Fibroblast of skin of left quadriceps (primary cell): ENCODE measurements at regions not wholly inside any gene's neighbourhood (a gene's known extent, or its start where the extent isn't known, plus 50 kb on each side); places are given as distances from the start of the nearest gene placed in this dataset.

Experiments
- DNase-seq, 2 experiments: peaks; one replicate each; pipeline ENCODE4 v3.0.0-alpha.2; 2013; ENCODE audit warnings: low read depth in 2 of 2

DNA sequence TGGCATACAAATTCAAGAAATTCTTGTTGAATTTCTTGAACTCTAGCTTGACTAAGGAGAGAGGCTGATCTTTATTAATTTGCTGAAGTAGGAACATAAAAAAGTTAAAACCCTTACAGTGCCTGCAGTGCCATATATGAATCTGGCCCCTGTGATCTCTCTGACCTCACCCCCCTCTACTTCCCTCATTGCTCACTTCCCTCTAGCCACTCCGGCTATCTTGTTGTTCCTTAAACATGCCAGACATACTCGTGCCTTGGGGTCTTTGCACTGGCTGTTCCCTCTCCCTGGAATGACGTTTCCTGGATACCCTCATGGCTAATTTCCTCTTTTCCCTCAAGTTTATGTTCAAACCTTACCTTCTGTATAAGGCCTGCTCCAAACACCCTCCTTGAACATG, 246.3 kb upstream of the SIX2 start:
- DNase-seq = no peak

- no peak for DNase-seq
Measured at GRCh38 chr2:45254025-45254424, 244.8 kb upstream of the SIX2 start.

- DNase-seq = no peak
Measured at GRCh38 chr2:45253151-45253550, 243.9 kb upstream of the SIX2 start.

DNA sequence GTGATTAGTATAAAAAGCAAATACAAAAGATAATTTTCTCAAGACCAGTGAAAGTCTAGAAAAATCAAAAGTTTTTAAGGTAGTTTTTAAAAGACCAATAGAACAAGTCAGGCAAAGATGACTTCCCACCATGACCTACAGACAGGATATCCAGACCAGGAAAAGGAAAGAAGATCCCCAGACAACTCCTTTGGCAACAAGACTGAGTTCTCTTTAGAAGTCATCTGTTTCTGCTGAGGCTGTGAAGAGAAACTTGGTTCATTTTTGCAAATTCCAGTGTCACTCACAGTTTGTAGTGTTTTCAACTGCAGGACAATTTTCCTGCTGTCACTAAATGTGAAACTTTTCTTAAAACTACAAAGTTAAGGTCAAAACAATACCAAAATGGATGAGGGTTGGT, 240.9 kb upstream of the SIX2 start:
- no peak for DNase-seq

- DNase-seq = no peak
Measured at GRCh38 chr2:45248214-45248613, 239.0 kb upstream of the SIX2 start.

DNA sequence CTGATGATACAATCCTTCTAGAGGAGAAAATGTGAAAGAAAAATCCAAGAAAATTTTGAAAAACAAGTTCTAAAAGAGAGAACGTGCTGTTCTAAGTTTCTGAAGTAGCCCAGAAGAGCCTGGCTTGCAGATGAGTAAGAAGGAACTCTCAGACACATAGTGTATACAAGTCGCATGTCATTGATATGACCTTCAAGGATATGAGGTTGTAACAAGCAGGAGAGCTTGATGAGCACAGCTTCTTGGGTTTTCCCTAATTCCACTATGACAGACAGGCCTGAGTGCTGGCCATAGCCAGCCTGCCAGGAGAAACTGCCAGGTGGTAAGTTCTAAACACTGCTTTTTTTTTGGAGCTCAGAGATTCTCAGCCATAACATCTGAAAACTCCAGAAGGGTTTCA, 235.7 kb upstream of the SIX2 start:
- no peak for DNase-seq

- no peak for DNase-seq
Measured at GRCh38 chr2:45242161-45242741, 233.0 kb upstream of the SIX2 start.

GRCh38 chr2:45241061-45241561, 231.9 kb upstream of the SIX2 start:
- DNase-seq = peak in 1 of 2 experiments; percentile 3

DNA sequence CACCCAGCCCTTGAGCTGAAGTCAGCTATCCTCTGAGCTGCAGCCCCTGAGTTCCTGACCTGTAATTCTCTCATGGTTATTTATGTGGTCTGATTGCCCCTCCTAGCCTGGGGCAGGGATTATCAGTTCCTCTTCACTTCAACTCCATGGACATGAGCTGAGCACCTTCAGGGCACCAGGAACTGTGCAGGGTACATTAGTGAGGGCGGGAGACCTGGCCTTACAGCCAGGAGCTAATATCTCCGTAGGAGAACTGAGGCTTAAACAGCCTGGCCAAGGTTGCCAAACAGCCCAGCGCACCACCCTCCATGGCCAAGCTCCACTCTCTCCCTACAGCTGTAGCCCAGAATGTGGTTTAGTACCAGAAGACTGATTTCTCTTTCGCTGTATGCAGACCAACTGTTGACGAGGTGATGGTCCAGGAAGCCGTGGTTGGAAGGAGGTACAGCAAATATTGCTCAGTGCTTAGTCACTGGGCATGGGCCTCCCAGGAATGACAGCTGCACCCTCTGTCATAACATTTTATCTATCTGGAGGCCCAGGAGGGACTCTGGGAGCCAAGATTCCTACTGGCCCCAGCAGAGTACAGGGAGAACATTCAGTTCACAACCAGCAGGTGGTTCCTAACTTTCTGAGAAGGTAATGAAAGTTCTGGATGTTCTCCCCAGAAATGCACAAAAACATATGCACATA, 228.7 kb upstream of the SIX2 start:
- DNase-seq = peak; percentile 55 to 58

DNA sequence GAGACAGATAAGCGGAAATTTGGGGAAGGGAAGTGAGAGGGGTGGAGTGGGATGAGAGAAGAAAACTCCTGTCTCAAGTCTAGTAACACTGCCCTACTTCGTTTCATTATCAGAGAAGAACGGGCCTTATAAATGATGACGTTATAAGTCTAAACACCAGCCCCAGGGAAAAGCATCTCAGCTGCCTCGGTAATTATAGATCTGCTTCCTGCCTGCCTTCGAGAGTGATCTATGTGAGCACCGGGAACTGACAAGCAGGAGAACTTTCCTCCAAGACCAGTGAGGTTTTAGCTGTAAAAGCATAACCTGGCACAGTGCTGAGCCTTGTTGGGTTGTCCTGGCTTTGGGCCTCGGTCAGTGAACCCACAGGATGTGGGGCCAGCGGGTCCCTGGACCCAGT, 227.9 kb upstream of the SIX2 start:
- no peak for DNase-seq

GRCh38 chr2:45236268-45236667, 227.0 kb upstream of the SIX2 start:
- no peak for DNase-seq

- no peak for DNase-seq
Measured at GRCh38 chr2:45233301-45233700, 224.0 kb upstream of the SIX2 start.

DNA sequence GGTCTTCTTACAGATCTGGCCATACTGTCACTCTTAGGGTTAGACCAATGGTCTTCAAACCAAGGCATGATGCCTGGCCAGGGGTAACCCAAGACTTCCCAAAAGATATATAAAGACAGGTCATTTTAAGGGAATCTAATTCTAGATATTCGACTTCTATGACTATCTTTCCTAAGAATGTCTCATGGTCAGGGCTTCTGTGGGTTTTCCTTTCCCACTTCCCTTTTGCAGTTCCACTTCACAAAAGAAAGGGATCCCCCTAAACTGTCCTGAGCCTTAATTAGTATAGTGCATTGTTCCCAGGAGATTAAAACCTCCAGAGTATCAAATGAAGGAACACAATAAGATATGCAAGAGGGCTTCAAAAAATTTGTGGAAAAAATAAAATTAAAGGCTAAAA, 223.6 kb upstream of the SIX2 start:
- DNase-seq = no peak

DNA sequence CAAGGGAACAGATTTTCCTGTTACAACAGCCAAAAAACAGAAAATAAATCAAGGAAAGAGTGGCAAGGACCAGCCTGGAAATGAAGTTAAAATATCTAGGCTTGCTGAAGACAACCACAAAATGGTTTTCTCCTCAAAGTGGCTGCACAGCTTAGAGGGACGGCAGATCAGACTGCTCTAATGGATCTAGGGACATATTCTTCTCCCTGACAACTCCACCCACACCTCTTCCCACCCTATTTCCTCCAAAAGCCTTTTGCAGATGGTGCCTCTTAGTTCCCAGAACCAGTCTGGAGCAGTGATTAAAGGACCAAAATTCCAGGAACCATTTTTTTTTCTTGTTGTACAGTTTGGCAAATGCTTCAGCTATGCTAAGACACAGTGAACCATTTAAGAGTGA, 220.2 kb upstream of the SIX2 start:
- DNase-seq = no peak

DNA sequence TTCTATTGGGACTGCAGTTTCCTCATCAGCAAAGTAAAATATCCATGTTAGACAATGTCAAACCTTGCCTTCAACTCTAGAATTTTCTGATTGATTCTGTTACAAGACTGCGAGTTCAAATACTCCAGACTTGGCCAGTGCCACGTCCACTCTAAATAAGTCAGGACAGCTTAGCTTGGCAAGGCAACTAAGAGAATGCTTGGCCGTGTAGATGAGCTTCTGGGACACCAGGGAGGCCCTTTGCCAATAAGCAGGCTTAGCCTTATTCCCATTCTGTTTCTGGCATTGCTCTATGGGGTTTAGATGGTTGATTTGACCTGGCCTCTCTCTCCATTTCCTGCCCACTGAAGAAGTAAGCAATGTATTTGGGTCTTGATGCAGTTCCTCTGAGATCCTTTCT, 218.1 kb upstream of the SIX2 start:
- no peak for DNase-seq

- DNase-seq = no peak
Measured at GRCh38 chr2:45224993-45225380, 215.7 kb upstream of the SIX2 start.

DNA sequence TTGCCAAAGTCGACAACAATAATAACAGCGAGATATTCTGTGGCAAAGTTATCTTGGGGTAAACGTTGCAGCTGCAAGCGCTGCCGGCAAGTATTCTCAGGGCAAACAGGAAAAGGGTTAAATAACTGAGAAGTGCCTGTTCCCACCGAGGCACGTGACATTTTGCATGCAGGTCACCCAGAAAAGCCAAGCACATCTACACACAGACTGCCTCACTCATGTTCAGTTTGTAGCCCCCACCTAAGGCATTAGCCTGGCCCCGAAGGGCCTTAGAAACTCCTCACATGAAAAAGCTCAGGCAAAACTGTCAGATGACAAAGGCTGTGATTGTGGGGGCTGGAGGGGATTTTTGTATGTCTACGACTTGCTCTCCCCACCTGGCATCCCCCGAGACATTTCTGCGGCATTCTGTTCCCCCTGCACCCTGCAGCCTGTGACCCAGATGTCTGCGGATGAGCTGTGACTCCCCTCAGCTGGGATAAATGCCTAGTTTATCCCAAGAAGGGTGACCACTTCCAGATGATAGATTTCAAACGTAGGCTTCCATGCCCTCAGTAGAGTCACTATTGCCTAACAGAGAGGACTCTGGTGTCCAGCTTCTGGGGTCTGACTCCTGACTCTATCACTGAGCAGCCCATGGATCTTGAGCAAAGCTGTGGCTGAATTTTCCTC, 215.2 kb upstream of the SIX2 start:
- DNase-seq = no peak

- DNase-seq = no peak
Measured at GRCh38 chr2:45223531-45223930, 214.3 kb upstream of the SIX2 start.

- no peak for DNase-seq
Measured at GRCh38 chr2:45220227-45220626, 211.0 kb upstream of the SIX2 start.

DNA sequence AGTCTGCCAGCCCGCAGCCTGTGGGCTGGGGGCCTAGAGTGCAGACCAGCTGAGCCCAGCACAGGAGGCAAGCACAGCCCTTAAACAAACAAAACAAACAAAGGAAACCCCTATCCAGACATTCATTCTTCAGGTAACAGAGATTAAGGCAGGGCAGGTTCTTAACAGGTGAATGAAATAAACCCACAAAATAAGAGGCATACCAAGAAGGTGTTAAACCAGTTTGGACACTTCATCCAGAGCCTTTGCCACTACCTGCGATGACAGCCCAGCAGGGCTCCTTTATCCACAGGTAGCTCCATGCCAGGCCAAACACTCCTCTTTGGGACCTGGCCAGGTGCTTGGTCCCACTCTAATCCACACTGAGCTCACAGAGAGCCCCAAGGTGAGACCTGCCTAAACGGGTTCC, 209.7 kb upstream of the SIX2 start:
- no peak for DNase-seq

DNA sequence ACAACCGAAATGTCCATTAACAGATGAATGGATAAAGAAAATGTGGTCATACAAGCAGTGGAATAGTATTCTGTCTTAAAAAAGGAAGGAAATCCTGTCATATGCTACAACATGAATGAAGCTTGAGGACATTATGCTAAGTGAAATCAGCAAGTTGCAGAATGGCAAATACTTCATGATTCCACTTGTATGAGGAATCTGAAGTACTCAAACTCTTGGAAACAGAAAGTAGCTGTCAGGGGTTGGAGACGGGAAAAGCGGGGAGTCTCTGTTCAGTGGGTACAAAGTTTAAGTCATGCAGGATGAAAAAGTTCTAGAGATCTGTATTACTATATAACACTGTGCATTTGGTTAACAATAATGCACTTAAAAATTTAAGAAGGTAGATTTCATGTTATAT, 209.0 kb upstream of the SIX2 start:
- no peak for DNase-seq

DNA sequence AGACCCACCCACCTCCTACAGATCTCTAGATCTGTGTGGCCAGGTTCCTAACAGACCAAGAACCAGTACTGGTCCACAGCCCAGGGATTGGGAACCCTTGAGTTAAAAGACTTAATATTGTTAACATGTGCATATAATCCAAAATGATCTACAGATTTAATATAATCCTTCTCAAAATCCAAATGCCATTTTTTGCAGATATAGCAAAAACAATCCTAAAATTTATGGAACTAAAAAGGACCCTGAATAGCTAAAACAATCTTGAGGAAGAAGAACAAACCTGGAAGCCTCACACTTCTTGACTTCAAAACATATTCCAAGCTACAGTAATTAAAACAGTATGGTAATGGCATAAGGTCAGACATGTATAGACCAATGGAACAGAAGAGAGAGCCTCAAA, 206.9 kb upstream of the SIX2 start:
- no peak for DNase-seq

GRCh38 chr2:45214550-45214949, 205.3 kb upstream of the SIX2 start:
- DNase-seq = no peak
